HG03575 (cell line): ENCODE measurements at regions not wholly inside any gene's neighbourhood (a gene's known extent, or its start where the extent isn't known, plus 50 kb on each side); places are given as distances from the start of the nearest gene placed in this dataset.

ENCODE experiments used
- ATAC-seq: cut with Tn5 transposase; IDR thresholded peaks from one replicate; pipeline ENCODE4 v1.9.1; 2021; ENCODE audit not compliant: unreplicated experiment, insufficient number of reproducible peaks, low FRiP score; ENCODE audit errors: extremely low read depth

- no peak for ATAC-seq
These were observed 643.8 kb upstream of the TENM4 start for GRCh38 chr11:80084608-80085007.

GRCh38 chr11:80083531-80083951, 642.7 kb upstream of the TENM4 start:
- no peak for ATAC-seq

- no peak for ATAC-seq
These were observed 641.6 kb upstream of the TENM4 start for GRCh38 chr11:80082406-80082805.

GRCh38 chr11:80077113-80077512, 636.3 kb upstream of the TENM4 start:
- no peak for ATAC-seq

- ATAC-seq, result no peak
These were observed 634.0 kb upstream of the TENM4 start for GRCh38 chr11:80074837-80075236.

- ATAC-seq, result no peak
These were observed 625.5 kb upstream of the TENM4 start for GRCh38 chr11:80066291-80066690.

- ATAC-seq, result no peak
These were observed 624.3 kb upstream of the TENM4 start for GRCh38 chr11:80065086-80065485.

GRCh38 chr11:80061056-80061455, 620.2 kb upstream of the TENM4 start:
- ATAC-seq, result no peak

- no peak for ATAC-seq
These were observed 613.8 kb upstream of the TENM4 start for GRCh38 chr11:80054582-80055165.

GRCh38 chr11:80048513-80048912, 607.7 kb upstream of the TENM4 start:
- no peak for ATAC-seq

GRCh38 chr11:80041136-80042000, 600.5 kb upstream of the TENM4 start:
- no peak for ATAC-seq

- ATAC-seq, result no peak
These were observed 594.0 kb upstream of the TENM4 start for GRCh38 chr11:80034801-80035200.

- ATAC-seq, result no peak
These were observed 590.3 kb upstream of the TENM4 start for GRCh38 chr11:80031014-80031600.

GRCh38 chr11:80028998-80029397, 588.2 kb upstream of the TENM4 start:
- no peak for ATAC-seq

GRCh38 chr11:80024119-80024518, 583.3 kb upstream of the TENM4 start:
- ATAC-seq, result no peak

GRCh38 chr11:80023386-80023785, 582.6 kb upstream of the TENM4 start:
- ATAC-seq, result no peak

- ATAC-seq, result no peak
These were observed 569.7 kb upstream of the TENM4 start for GRCh38 chr11:80010536-80010935.

- ATAC-seq, result no peak
These were observed 568.3 kb upstream of the TENM4 start for GRCh38 chr11:80009081-80009480.

GRCh38 chr11:80007616-80008015, 566.8 kb upstream of the TENM4 start:
- ATAC-seq, result no peak

GRCh38 chr11:79990141-79990540, 549.3 kb upstream of the TENM4 start:
- no peak for ATAC-seq
